ENCODE measurements at regions not wholly inside any gene's neighbourhood (a gene's known extent, or its start where the extent isn't known, plus 50 kb on each side); places are given as distances from the start of the nearest gene placed in this dataset.

DNA sequence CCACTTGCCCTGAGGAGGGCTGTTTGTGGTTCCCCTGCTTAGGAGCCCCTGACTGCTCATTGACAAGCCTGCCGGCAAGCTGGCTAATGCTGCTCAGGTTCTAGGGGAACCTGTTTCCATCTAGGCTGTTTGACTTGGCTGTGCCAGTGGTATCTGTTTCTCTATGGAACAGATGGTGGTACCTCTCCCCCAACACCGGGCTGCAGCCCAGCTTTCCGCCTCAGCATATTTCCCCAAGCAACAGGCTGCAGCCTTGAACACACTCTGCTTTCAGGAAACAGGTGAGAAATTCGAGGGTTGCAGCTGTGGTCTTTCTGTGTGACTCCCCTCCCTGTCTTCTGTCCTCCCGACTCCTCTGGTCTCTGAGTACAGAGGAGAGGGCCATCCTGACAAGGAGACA lies 132.3 kb downstream of the TMEM132E start:
- H3K27ac Mint-ChIP-seq = no peak overlapping the region
- TF ChIP-seq, protein P1, sequence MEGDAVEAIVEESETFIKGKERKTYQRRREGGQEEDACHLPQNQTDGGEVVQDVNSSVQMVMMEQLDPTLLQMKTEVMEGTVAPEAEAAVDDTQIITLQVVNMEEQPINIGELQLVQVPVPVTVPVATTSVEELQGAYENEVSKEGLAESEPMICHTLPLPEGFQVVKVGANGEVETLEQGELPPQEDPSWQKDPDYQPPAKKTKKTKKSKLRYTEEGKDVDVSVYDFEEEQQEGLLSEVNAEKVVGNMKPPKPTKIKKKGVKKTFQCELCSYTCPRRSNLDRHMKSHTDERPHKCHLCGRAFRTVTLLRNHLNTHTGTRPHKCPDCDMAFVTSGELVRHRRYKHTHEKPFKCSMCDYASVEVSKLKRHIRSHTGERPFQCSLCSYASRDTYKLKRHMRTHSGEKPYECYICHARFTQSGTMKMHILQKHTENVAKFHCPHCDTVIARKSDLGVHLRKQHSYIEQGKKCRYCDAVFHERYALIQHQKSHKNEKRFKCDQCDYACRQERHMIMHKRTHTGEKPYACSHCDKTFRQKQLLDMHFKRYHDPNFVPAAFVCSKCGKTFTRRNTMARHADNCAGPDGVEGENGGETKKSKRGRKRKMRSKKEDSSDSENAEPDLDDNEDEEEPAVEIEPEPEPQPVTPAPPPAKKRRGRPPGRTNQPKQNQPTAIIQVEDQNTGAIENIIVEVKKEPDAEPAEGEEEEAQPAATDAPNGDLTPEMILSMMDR (IDR thresholded peaks at IDR 0.05; ENCODE audit: unreplicated experiment) = no peak
- no peak overlapping the region for H3K4me3 Mint-ChIP-seq
- DNase-seq (ENCODE audit: low spot score in 2 of 2, unreplicated experiment in 2 of 2) = no peak
- H3K4me1 Mint-ChIP-seq = no peaks in the 10 kb centered on the region
- no peaks in the 10 kb centered on the region for H3K9me3 Mint-ChIP-seq
- H3K27me3 Mint-ChIP-seq (ENCODE audit: low read depth) = peaks cover 65% of the 10 kb centered on the region
- H3K36me3 Mint-ChIP-seq = no peaks in the 10 kb centered on the region

DNA sequence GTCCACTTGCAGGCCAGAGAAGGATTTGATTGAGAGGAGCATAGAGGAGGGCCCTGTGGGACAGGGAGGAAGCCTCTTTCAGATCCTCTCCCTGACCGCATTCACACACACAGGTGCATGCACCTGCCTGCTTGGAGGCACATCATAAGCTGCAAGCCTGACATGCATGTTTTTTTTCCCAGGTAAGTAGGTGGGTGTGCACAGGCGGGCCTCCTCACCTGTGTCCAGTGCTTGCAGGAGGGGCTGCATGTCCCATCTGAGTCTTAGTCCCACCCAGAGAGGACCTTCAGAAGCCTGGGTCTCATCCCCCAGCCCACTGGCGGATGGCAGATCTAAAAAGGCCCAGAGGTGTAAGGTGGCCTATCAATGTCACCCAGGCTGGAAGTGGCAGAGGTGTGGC lies 130.8 kb downstream of the TMEM132E start:
- Mint-ChIP-seq H3K4me3 (no peak overlapping the region), H3K27me3 (ENCODE audit: low read depth) (peaks cover 56% of the 10 kb centered on the region), H3K9me3 (no peaks in the 10 kb centered on the region), H3K27ac (no peak overlapping the region), H3K36me3 (no peaks in the 10 kb centered on the region), H3K4me1 (no peaks in the 10 kb centered on the region)
- DNase-seq (ENCODE audit: low spot score in 2 of 2, unreplicated experiment in 2 of 2) = no peak
- TF ChIP-seq, protein P1 (IDR thresholded peaks at IDR 0.05; ENCODE audit: unreplicated experiment) = no peak

DNA sequence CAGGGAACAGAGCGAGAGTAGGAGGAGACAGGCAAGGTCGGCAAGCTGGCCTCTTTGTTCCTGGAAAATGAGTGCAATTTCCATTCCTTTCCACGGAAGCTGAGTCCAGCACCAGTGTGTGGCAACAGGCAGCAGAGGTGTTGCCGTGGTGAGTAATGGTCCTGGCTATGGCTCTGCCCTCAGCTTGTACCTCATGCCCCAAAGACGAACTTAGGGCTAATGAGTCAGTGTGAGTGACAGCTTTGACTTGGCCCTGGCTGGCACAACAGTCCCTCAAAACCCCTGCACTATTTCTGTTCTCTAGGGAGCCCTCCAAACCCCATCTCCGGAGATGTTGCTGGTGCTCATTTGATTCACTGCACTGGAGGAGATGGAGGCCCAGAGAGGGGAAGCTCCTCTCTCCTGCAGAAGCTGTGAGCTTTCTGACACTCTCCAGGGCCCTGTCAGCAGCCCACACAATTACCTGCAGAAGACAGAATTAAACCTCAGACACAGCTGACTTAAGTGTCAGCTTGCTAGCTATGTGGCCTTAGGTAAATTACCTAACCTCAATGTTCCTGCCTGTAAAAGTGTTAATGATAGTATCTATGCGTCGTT lies 129.9 kb downstream of the TMEM132E start:
- H3K27ac Mint-ChIP-seq = no peak overlapping the region
- H3K9me3 Mint-ChIP-seq = no peaks in the 10 kb centered on the region
- peaks cover 48% of the 10 kb centered on the region for H3K27me3 Mint-ChIP-seq (ENCODE audit: low read depth)
- no peaks in the 10 kb centered on the region for H3K36me3 Mint-ChIP-seq
- H3K4me1 Mint-ChIP-seq = no peaks in the 10 kb centered on the region
- H3K4me3 Mint-ChIP-seq = no peak overlapping the region
- DNase-seq (ENCODE audit: low spot score in 2 of 2, unreplicated experiment in 2 of 2) = no peak
- TF ChIP-seq, protein P1 (IDR thresholded peaks at IDR 0.05; ENCODE audit: unreplicated experiment) = no peak

GRCh38 chr17:34706029-34706428 lies 126.6 kb downstream of the TMEM132E start:
- DNase-seq (ENCODE audit: low spot score in 2 of 2, unreplicated experiment in 2 of 2) = peak in 1 of 2 experiments; percentile 71
- TF ChIP-seq, protein P1 (IDR thresholded peaks at IDR 0.05; ENCODE audit: unreplicated experiment) = no peak
- H3K36me3 Mint-ChIP-seq = no peaks in the 10 kb centered on the region
- no peak overlapping the region for H3K27ac Mint-ChIP-seq
- no peaks in the 10 kb centered on the region for H3K4me1 Mint-ChIP-seq
- no peak overlapping the region for H3K4me3 Mint-ChIP-seq
- no peaks in the 10 kb centered on the region for H3K9me3 Mint-ChIP-seq
- H3K27me3 Mint-ChIP-seq (ENCODE audit: low read depth) = peaks cover 40% of the 10 kb centered on the region

DNA sequence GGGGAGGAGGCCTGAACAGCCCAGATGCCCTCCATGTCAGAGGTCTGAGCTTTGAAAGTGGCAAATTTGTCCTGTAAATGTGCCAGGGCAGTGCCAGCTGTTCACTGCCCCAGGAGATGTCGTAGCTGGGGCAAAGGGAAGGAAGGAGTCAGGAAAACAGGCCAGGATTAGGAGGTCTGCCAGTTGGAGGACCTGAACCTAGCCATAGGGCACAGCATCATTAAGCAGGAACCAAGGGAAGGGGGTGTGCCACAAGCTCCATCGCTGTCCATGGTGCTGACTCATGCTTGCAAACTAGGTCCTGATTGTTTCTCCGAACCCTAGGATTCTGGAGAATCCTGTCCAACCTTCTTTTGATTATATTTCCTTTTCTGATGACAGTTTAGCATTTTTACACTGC lies 124.2 kb downstream of the TMEM132E start:
- Mint-ChIP-seq H3K4me3 (no peak overlapping the region), H3K4me1 (no peaks in the 10 kb centered on the region), H3K36me3 (no peaks in the 10 kb centered on the region), H3K9me3 (no peaks in the 10 kb centered on the region), H3K27ac (no peak overlapping the region), H3K27me3 (ENCODE audit: low read depth) (peaks cover 40% of the 10 kb centered on the region)
- TF ChIP-seq, protein P1 (IDR thresholded peaks at IDR 0.05; ENCODE audit: unreplicated experiment) = no peak
- peak; percentile 45 to 74 for DNase-seq (ENCODE audit: low spot score in 2 of 2, unreplicated experiment in 2 of 2)

GRCh38 chr17:34699181-34699580 lies 119.8 kb downstream of the TMEM132E start:
- no peak overlapping the region for H3K27ac Mint-ChIP-seq
- no peaks in the 10 kb centered on the region for H3K9me3 Mint-ChIP-seq
- H3K36me3 Mint-ChIP-seq = no peaks in the 10 kb centered on the region
- no peaks in the 10 kb centered on the region for H3K4me1 Mint-ChIP-seq
- H3K27me3 Mint-ChIP-seq (ENCODE audit: low read depth) = peaks cover 61% of the 10 kb centered on the region
- no peak for DNase-seq (ENCODE audit: low spot score in 2 of 2, unreplicated experiment in 2 of 2)
- TF ChIP-seq, protein P1 (IDR thresholded peaks at IDR 0.05; ENCODE audit: unreplicated experiment) = no peak
- no peak overlapping the region for H3K4me3 Mint-ChIP-seq
